ENCODE measurements at regions not wholly inside any gene's neighbourhood (a gene's known extent, or its start where the extent isn't known, plus 50 kb on each side); places are given as distances from the start of the nearest gene placed in this dataset.

DNA sequence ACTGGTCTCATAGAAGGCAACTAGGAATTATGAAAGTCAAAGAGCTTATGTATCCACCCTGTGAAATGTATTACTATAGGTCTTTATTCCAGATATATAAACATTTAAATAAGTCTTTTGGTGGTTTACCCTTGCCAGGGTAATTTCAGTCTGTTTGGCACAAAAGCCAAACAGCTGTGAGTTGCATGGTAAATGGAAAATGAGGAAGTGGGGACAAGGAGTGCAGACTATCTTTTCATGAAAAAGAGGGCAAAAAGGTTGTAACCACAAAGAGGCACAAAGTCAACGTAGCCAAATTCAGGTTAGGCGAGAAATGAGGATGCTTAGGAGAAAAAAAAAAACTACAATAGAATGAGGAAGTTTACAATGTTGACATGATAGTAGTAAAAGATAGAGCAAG is 492.3 kb upstream of the PRMT6 start:
- no peak overlapping the region for H3K9ac ChIP-seq (ENCODE audit: low read depth in 1 of 2, low read length in 2 of 2)
- H3K4me3 ChIP-seq (ENCODE audit: low read depth in 1 of 3, low read length in 3 of 3) = no peak overlapping the region
- peaks cover 0 to 3% (median 0%) of the 10 kb centered on the region in 4 donors for H3K27me3 ChIP-seq (ENCODE audit: control insufficient read depth in 4 of 4, insufficient read depth in 4 of 4, low read length in 3 of 4)
- H3K27ac ChIP-seq (ENCODE audit: low read depth in 1 of 2, low read length in 2 of 2) = no peak overlapping the region
- DNase-seq (ENCODE audit: low spot score) = no peak
- no peaks in the 10 kb centered on the region for H3K36me3 ChIP-seq (ENCODE audit: control insufficient read depth in 4 of 4, insufficient read depth in 3 of 4, low read depth in 1 of 4, low read length in 3 of 4)
- H3K9me3 ChIP-seq (ENCODE audit: control insufficient read depth in 4 of 4, low read length in 3 of 4) = no peaks in the 10 kb centered on the region
- WGBS = 54% methylated on average over 2 of the region's 2 CpGs
- no peak for TF ChIP-seq RXRA (IDR thresholded peaks at IDR 0.05)
- no peak for TF ChIP-seq YY1 (IDR thresholded peaks at IDR 0.05)
- TF ChIP-seq, protein P1, sequence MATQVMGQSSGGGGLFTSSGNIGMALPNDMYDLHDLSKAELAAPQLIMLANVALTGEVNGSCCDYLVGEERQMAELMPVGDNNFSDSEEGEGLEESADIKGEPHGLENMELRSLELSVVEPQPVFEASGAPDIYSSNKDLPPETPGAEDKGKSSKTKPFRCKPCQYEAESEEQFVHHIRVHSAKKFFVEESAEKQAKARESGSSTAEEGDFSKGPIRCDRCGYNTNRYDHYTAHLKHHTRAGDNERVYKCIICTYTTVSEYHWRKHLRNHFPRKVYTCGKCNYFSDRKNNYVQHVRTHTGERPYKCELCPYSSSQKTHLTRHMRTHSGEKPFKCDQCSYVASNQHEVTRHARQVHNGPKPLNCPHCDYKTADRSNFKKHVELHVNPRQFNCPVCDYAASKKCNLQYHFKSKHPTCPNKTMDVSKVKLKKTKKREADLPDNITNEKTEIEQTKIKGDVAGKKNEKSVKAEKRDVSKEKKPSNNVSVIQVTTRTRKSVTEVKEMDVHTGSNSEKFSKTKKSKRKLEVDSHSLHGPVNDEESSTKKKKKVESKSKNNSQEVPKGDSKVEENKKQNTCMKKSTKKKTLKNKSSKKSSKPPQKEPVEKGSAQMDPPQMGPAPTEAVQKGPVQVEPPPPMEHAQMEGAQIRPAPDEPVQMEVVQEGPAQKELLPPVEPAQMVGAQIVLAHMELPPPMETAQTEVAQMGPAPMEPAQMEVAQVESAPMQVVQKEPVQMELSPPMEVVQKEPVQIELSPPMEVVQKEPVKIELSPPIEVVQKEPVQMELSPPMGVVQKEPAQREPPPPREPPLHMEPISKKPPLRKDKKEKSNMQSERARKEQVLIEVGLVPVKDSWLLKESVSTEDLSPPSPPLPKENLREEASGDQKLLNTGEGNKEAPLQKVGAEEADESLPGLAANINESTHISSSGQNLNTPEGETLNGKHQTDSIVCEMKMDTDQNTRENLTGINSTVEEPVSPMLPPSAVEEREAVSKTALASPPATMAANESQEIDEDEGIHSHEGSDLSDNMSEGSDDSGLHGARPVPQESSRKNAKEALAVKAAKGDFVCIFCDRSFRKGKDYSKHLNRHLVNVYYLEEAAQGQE (IDR thresholded peaks at IDR 0.05) = no peak
- H3K4me1 ChIP-seq (ENCODE audit: control insufficient read depth in 4 of 4, insufficient read depth in 4 of 4, low read length in 3 of 4) = no peaks in the 10 kb centered on the region

DNA sequence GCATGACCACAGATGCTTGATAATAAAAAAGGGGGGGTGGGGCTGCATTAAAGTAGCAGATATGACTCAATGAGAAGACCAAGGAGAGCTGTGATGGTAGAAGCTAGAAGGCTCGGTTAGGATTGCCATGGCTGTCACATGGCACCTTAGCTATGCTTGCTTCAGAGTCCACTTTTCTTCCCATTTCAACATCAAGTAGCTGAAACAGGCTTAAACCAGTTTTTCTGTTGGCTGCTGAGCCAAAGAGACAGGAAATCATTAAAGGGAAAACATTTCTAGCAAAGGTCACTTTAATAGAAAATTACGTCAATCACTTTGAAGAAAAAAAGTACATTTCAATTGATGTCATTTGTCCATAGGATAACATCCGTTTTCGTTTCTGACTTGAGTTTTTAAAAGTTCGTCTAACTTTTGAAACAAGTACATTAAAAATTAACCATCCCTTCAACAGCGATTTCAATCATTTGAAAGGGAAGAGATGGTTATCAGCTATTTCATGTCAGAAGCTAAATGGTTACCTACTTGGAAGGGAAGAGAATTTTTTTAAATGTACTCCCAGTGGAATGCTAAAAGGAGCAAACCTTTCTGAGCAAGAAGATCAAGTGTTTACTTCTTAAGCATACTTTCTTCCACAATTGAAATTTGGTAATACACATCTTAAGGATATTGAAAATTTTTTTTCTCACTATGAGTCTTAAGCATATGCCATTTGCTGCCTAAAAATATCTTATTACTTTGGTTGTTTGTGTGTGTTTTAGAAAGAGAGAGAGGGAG is 488.1 kb upstream of the PRMT6 start:
- no peak for DNase-seq (ENCODE audit: low spot score)
- WGBS = 26% methylated on average over 6 of the region's 6 CpGs
- H3K27ac ChIP-seq (ENCODE audit: low read depth in 1 of 2, low read length in 2 of 2) = no peak overlapping the region

More for the DNA sequence above, 488.1 kb upstream of the PRMT6 start:
- H3K4me1 ChIP-seq (ENCODE audit: control insufficient read depth in 4 of 4, insufficient read depth in 4 of 4, low read length in 3 of 4) = no peaks in the 10 kb centered on the region
- no peak overlapping the region for H3K4me3 ChIP-seq (ENCODE audit: low read depth in 1 of 3, low read length in 3 of 3)
- TF ChIP-seq GABPA (IDR thresholded peaks at IDR 0.05 in 1 of 2, conservative IDR thresholded peaks at IDR 0.05 in 1 of 2) (no peak), FOXA2 (IDR thresholded peaks at IDR 0.05) (no peak), TAF1 (conservative IDR thresholded peaks at IDR 0.05) (no peak), SP1 (IDR thresholded peaks at IDR 0.05) (no peak), HNF4G (IDR thresholded peaks at IDR 0.05) (no peak), YY1 (IDR thresholded peaks at IDR 0.05) (no peak), EGR1 (IDR thresholded peaks at IDR 0.05; ENCODE audit: low read depth in 2 of 2) (no peak), JUND (IDR thresholded peaks at IDR 0.05) (no peak), HNF4A (conservative IDR thresholded peaks at IDR 0.05) (no peak), FOXA1 (IDR thresholded peaks at IDR 0.05) (no peak), RAD21 (IDR thresholded peaks at IDR 0.05) (no peak)
- TF ChIP-seq, protein P1 (IDR thresholded peaks at IDR 0.05) = no peak
- TF ChIP-seq, protein P2, sequence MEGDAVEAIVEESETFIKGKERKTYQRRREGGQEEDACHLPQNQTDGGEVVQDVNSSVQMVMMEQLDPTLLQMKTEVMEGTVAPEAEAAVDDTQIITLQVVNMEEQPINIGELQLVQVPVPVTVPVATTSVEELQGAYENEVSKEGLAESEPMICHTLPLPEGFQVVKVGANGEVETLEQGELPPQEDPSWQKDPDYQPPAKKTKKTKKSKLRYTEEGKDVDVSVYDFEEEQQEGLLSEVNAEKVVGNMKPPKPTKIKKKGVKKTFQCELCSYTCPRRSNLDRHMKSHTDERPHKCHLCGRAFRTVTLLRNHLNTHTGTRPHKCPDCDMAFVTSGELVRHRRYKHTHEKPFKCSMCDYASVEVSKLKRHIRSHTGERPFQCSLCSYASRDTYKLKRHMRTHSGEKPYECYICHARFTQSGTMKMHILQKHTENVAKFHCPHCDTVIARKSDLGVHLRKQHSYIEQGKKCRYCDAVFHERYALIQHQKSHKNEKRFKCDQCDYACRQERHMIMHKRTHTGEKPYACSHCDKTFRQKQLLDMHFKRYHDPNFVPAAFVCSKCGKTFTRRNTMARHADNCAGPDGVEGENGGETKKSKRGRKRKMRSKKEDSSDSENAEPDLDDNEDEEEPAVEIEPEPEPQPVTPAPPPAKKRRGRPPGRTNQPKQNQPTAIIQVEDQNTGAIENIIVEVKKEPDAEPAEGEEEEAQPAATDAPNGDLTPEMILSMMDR (IDR thresholded peaks at IDR 0.05; ENCODE audit: low read depth, low read length, missing input control) = no peak
- TF ChIP-seq, protein P3, sequence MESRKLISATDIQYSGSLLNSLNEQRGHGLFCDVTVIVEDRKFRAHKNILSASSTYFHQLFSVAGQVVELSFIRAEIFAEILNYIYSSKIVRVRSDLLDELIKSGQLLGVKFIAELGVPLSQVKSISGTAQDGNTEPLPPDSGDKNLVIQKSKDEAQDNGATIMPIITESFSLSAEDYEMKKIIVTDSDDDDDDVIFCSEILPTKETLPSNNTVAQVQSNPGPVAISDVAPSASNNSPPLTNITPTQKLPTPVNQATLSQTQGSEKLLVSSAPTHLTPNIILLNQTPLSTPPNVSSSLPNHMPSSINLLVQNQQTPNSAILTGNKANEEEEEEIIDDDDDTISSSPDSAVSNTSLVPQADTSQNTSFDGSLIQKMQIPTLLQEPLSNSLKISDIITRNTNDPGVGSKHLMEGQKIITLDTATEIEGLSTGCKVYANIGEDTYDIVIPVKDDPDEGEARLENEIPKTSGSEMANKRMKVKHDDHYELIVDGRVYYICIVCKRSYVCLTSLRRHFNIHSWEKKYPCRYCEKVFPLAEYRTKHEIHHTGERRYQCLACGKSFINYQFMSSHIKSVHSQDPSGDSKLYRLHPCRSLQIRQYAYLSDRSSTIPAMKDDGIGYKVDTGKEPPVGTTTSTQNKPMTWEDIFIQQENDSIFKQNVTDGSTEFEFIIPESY (IDR thresholded peaks at IDR 0.05) = no peak
- TF ChIP-seq, protein P4, sequence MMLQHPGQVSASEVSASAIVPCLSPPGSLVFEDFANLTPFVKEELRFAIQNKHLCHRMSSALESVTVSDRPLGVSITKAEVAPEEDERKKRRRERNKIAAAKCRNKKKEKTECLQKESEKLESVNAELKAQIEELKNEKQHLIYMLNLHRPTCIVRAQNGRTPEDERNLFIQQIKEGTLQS (IDR thresholded peaks at IDR 0.05) = no peak
- TF ChIP-seq, protein P5, sequence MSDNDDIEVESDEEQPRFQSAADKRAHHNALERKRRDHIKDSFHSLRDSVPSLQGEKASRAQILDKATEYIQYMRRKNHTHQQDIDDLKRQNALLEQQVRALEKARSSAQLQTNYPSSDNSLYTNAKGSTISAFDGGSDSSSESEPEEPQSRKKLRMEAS (IDR thresholded peaks at IDR 0.05) = no peak
- H3K9ac ChIP-seq (ENCODE audit: low read depth in 1 of 2, low read length in 2 of 2) = no peak overlapping the region
- H3K36me3 ChIP-seq (ENCODE audit: control insufficient read depth in 4 of 4, insufficient read depth in 3 of 4, low read depth in 1 of 4, low read length in 3 of 4) = no peaks in the 10 kb centered on the region
- H3K9me3 ChIP-seq (ENCODE audit: control insufficient read depth in 4 of 4, low read length in 3 of 4) = no peaks in the 10 kb centered on the region
- no peaks in the 10 kb centered on the region for H3K27me3 ChIP-seq (ENCODE audit: control insufficient read depth in 4 of 4, insufficient read depth in 4 of 4, low read length in 3 of 4)

All from liver (tissue), 8 donors.